Esophagus squamous epithelium (tissue), 4 donors: ENCODE measurements at regions not wholly inside any gene's neighbourhood (a gene's known extent, or its start where the extent isn't known, plus 50 kb on each side); places are given as distances from the start of the nearest gene placed in this dataset.

Experiments
- CTCF ChIP-seq, 6 experiments: fragments of 450-650 bp in 4 of 6; fragments of 200-600 bp in 2 of 6; sonication (generic) in 2 of 6; IDR thresholded peaks; one replicate each; pipeline ENCODE4 v1.5.1; 2016 to 2019; ENCODE audit warnings: antibody characterized with exemption in 6 of 6, mild to moderate bottlenecking in 4 of 6, moderate library complexity in 4 of 6
- POLR2A ChIP-seq, 4 donors: fragments of 450-650 bp; IDR thresholded peaks; one replicate each; pipeline ENCODE4 v1.6.1; 2017; ENCODE audit warnings: antibody characterized with exemption in 4 of 4, mild to moderate bottlenecking in 4 of 4, moderate library complexity in 3 of 4

GRCh38 chr4:178917756-178918155 is 1475.5 kb upstream of the AGA start:
- no peak for TF ChIP-seq CTCF (IDR thresholded peaks at IDR 0.05)
- no peak for TF ChIP-seq POLR2A (IDR thresholded peaks at IDR 0.05)
